IMR-90 (cell line): ENCODE measurements at regions not wholly inside any gene's neighbourhood (a gene's known extent, or its start where the extent isn't known, plus 50 kb on each side); places are given as distances from the start of the nearest gene placed in this dataset.
"Not testable (repeated sequence)": the region's sequence is repeated elsewhere in the genome, so short reads cannot be mapped to it uniquely, and the experiment has no call there.

Experiments
- BHLHE40 ChIP-seq: fragments of 150-350 bp; IDR thresholded peaks from 2 replicates; pipeline ENCODE4 v1.6.1; 2016; ENCODE audit warnings: mild to moderate bottlenecking, low read depth, low read length
- CEBPB ChIP-seq: IDR thresholded peaks from 2 replicates; pipeline ENCODE4 v1.6.1; 2012; ENCODE audit warnings: low read depth, low read length, improper control_type of control experiment
- ELK1 ChIP-seq: fragments of 150-350 bp; IDR thresholded peaks from 2 replicates; pipeline ENCODE4 v1.6.1; 2016; ENCODE audit warnings: low read depth, mild to moderate bottlenecking, low read length, moderate library complexity, borderline replicate concordance
- FOS ChIP-seq: fragments of 150-350 bp; IDR thresholded peaks from 2 replicates; pipeline ENCODE4 v1.6.1; 2016; ENCODE audit warnings: low read depth, low read length
- MAZ ChIP-seq: IDR thresholded peaks from 2 replicates; pipeline ENCODE4 v1.6.1; 2012; ENCODE audit warnings: low read depth, mild to moderate bottlenecking, low read length, improper control_type of control experiment, moderate library complexity, borderline replicate concordance
- MXI1 ChIP-seq: IDR thresholded peaks from 2 replicates; pipeline ENCODE4 v1.6.1; 2012; ENCODE audit warnings: low read depth, mild to moderate bottlenecking, low read length, moderate library complexity, borderline replicate concordance
- NFE2L2 ChIP-seq: fragments of 150-350 bp; IDR thresholded peaks from 2 replicates; pipeline ENCODE4 v1.6.1; 2016; ENCODE audit warnings: low read depth, mild to moderate bottlenecking, low read length
- POLR2A ChIP-seq: IDR thresholded peaks from 2 replicates; pipeline ENCODE4 v1.6.1; 2012; ENCODE audit warnings: mild to moderate bottlenecking, low read depth, low read length
- RCOR1 ChIP-seq: IDR thresholded peaks from 2 replicates; pipeline ENCODE4 v1.6.1; 2012; ENCODE audit warnings: mild to moderate bottlenecking, low read length, improper control_type of control experiment; ENCODE audit not compliant: insufficient replicate concordance
- RFX5 ChIP-seq: IDR thresholded peaks from 2 replicates; pipeline ENCODE4 v1.8.0; 2012; ENCODE audit warnings: low read depth, mild to moderate bottlenecking, low read length, moderate library complexity
- TF ChIP-seq, protein P1 (sequence below): conservative IDR thresholded peaks from 2 replicates; pipeline ENCODE4 v1.5.1; 2012; ENCODE audit warnings: mild to moderate bottlenecking, low read depth, low read length, improper control_type of control experiment
- TF ChIP-seq, protein P2 (sequence below): fragments of 150-350 bp; IDR thresholded peaks from 2 replicates; pipeline ENCODE4 v1.6.1; 2017; ENCODE audit warnings: mild to moderate bottlenecking, antibody characterized with exemption, low read length, low read depth

GRCh38 chr7:6919169-6919568 is 93.1 kb upstream of the CCZ1B start:
- TF ChIP-seq, protein P1, sequence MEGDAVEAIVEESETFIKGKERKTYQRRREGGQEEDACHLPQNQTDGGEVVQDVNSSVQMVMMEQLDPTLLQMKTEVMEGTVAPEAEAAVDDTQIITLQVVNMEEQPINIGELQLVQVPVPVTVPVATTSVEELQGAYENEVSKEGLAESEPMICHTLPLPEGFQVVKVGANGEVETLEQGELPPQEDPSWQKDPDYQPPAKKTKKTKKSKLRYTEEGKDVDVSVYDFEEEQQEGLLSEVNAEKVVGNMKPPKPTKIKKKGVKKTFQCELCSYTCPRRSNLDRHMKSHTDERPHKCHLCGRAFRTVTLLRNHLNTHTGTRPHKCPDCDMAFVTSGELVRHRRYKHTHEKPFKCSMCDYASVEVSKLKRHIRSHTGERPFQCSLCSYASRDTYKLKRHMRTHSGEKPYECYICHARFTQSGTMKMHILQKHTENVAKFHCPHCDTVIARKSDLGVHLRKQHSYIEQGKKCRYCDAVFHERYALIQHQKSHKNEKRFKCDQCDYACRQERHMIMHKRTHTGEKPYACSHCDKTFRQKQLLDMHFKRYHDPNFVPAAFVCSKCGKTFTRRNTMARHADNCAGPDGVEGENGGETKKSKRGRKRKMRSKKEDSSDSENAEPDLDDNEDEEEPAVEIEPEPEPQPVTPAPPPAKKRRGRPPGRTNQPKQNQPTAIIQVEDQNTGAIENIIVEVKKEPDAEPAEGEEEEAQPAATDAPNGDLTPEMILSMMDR: not testable (repeated sequence)
- TF ChIP-seq MAZ, FOS, POLR2A, MXI1, ELK1, NFE2L2, RFX5, RCOR1, CEBPB, BHLHE40: not testable (repeated sequence)
- TF ChIP-seq, protein P2, sequence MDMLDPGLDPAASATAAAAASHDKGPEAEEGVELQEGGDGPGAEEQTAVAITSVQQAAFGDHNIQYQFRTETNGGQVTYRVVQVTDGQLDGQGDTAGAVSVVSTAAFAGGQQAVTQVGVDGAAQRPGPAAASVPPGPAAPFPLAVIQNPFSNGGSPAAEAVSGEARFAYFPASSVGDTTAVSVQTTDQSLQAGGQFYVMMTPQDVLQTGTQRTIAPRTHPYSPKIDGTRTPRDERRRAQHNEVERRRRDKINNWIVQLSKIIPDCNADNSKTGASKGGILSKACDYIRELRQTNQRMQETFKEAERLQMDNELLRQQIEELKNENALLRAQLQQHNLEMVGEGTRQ: not testable (repeated sequence)
